ENCODE measurements at regions not wholly inside any gene's neighbourhood (a gene's known extent, or its start where the extent isn't known, plus 50 kb on each side); places are given as distances from the start of the nearest gene placed in this dataset.

- no peak for TF ChIP-seq ZNF274 (IDR thresholded peaks at IDR 0.05; ENCODE audit: low read depth, low read length)
- no peak overlapping the region for H3K4me3 ChIP-seq (ENCODE audit: low read length)
Observed at GRCh38 chr13:104106705-104107393, 1040.6 kb upstream of the SLC10A2 start.

- TF ChIP-seq ZNF274 (IDR thresholded peaks at IDR 0.05; ENCODE audit: low read depth, low read length): no peak
- H3K4me3 ChIP-seq (ENCODE audit: low read length): no peak overlapping the region
Observed at GRCh38 chr13:104105418-104106355, 1039.5 kb upstream of the SLC10A2 start.

- no peak for TF ChIP-seq ZNF274 (IDR thresholded peaks at IDR 0.05; ENCODE audit: low read depth, low read length)
- H3K4me3 ChIP-seq (ENCODE audit: low read length): no peak overlapping the region
Observed at GRCh38 chr13:104099750-104100149, 1033.5 kb upstream of the SLC10A2 start.

GRCh38 chr13:104098421-104098820 lies 1032.2 kb upstream of the SLC10A2 start:
- H3K4me3 ChIP-seq (ENCODE audit: low read length): no peak overlapping the region
- TF ChIP-seq ZNF274 (IDR thresholded peaks at IDR 0.05; ENCODE audit: low read depth, low read length): no peak

GRCh38 chr13:104086759-104087158 lies 1020.5 kb upstream of the SLC10A2 start:
- no peak overlapping the region for H3K4me3 ChIP-seq (ENCODE audit: low read length)
- TF ChIP-seq ZNF274 (IDR thresholded peaks at IDR 0.05; ENCODE audit: low read depth, low read length): no peak

- no peak for TF ChIP-seq ZNF274 (IDR thresholded peaks at IDR 0.05; ENCODE audit: low read depth, low read length)
- no peak overlapping the region for H3K4me3 ChIP-seq (ENCODE audit: low read length)
Observed at GRCh38 chr13:104086210-104086609, 1020.0 kb upstream of the SLC10A2 start.

- no peak for TF ChIP-seq ZNF274 (IDR thresholded peaks at IDR 0.05; ENCODE audit: low read depth, low read length)
- no peak overlapping the region for H3K4me3 ChIP-seq (ENCODE audit: low read length)
Observed at GRCh38 chr13:104085611-104086010, 1019.4 kb upstream of the SLC10A2 start.

- TF ChIP-seq ZNF274 (IDR thresholded peaks at IDR 0.05; ENCODE audit: low read depth, low read length): no peak
- no peak overlapping the region for H3K4me3 ChIP-seq (ENCODE audit: low read length)
Observed at GRCh38 chr13:104074326-104074725, 1008.1 kb upstream of the SLC10A2 start.

- TF ChIP-seq ZNF274 (IDR thresholded peaks at IDR 0.05; ENCODE audit: low read depth, low read length): no peak
- no peak overlapping the region for H3K4me3 ChIP-seq (ENCODE audit: low read length)
Observed at GRCh38 chr13:104071806-104072205, 1005.6 kb upstream of the SLC10A2 start.

GRCh38 chr13:104065328-104065727 lies 999.1 kb upstream of the SLC10A2 start:
- TF ChIP-seq ZNF274 (IDR thresholded peaks at IDR 0.05; ENCODE audit: low read depth, low read length): no peak
- H3K4me3 ChIP-seq (ENCODE audit: low read length): no peak overlapping the region

GRCh38 chr13:104057861-104058260 lies 991.6 kb upstream of the SLC10A2 start:
- no peak overlapping the region for H3K4me3 ChIP-seq (ENCODE audit: low read length)
- no peak for TF ChIP-seq ZNF274 (IDR thresholded peaks at IDR 0.05; ENCODE audit: low read depth, low read length)

GRCh38 chr13:104045907-104046306 lies 979.7 kb upstream of the SLC10A2 start:
- no peak for TF ChIP-seq ZNF274 (IDR thresholded peaks at IDR 0.05; ENCODE audit: low read depth, low read length)
- H3K4me3 ChIP-seq (ENCODE audit: low read length): no peak overlapping the region

- H3K4me3 ChIP-seq (ENCODE audit: low read length): no peak overlapping the region
- no peak for TF ChIP-seq ZNF274 (IDR thresholded peaks at IDR 0.05; ENCODE audit: low read depth, low read length)
Observed at GRCh38 chr13:104043184-104043583, 977.0 kb upstream of the SLC10A2 start.

- no peak for TF ChIP-seq ZNF274 (IDR thresholded peaks at IDR 0.05; ENCODE audit: low read depth, low read length)
- no peak overlapping the region for H3K4me3 ChIP-seq (ENCODE audit: low read length)
Observed at GRCh38 chr13:104034891-104035290, 968.7 kb upstream of the SLC10A2 start.

GRCh38 chr13:104025303-104025702 lies 959.1 kb upstream of the SLC10A2 start:
- no peak overlapping the region for H3K4me3 ChIP-seq (ENCODE audit: low read length)
- TF ChIP-seq ZNF274 (IDR thresholded peaks at IDR 0.05; ENCODE audit: low read depth, low read length): no peak

Data from GM08714 (cell line).